ENCODE measurements at regions not wholly inside any gene's neighbourhood (a gene's known extent, or its start where the extent isn't known, plus 50 kb on each side); places are given as distances from the start of the nearest gene placed in this dataset.

DNA sequence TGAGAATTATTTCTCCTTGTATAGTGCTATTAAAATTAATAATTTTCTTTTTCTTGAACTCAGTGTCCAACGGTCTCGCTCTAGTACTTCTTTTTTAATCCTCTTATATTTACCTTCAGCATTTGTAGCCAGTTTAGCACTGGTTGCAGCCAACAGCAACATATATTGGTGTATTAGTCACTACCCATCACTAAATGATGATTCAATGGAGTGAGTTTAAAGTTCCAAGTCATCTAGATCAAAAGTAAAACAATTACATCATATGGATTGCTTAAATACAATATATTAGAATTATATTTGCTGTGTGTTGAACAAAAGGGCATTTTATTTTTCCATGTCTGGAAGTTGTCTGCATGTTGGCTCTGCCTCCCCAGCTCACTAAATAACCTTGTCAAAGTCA, 591.8 kb downstream of the ADGRL2 start:
- in situ Hi-C loops (cut with MboI; ENCODE audit: low pct_unique_long_range_greater_than_20kb, low sequenced_read_pairs, unreplicated experiment): no loop called here
- no peak for DNase-seq (ENCODE audit: low spot score)
- TF ChIP-seq, protein P1, sequence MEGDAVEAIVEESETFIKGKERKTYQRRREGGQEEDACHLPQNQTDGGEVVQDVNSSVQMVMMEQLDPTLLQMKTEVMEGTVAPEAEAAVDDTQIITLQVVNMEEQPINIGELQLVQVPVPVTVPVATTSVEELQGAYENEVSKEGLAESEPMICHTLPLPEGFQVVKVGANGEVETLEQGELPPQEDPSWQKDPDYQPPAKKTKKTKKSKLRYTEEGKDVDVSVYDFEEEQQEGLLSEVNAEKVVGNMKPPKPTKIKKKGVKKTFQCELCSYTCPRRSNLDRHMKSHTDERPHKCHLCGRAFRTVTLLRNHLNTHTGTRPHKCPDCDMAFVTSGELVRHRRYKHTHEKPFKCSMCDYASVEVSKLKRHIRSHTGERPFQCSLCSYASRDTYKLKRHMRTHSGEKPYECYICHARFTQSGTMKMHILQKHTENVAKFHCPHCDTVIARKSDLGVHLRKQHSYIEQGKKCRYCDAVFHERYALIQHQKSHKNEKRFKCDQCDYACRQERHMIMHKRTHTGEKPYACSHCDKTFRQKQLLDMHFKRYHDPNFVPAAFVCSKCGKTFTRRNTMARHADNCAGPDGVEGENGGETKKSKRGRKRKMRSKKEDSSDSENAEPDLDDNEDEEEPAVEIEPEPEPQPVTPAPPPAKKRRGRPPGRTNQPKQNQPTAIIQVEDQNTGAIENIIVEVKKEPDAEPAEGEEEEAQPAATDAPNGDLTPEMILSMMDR (IDR thresholded peaks at IDR 0.05; ENCODE audit: extremely low read depth, insufficient read depth, missing control alignments): no peak

GRCh38 chr1:82391712-82392111, 591.0 kb downstream of the ADGRL2 start:
- in situ Hi-C loops (cut with MboI; ENCODE audit: low pct_unique_long_range_greater_than_20kb, low sequenced_read_pairs, unreplicated experiment): no loop called here
- no peak for DNase-seq (ENCODE audit: low spot score)
- TF ChIP-seq, protein P1 (IDR thresholded peaks at IDR 0.05; ENCODE audit: extremely low read depth, insufficient read depth, missing control alignments): no peak

GRCh38 chr1:82390627-82391026, 589.9 kb downstream of the ADGRL2 start:
- no peak for DNase-seq (ENCODE audit: low spot score)
- in situ Hi-C loops (cut with MboI; ENCODE audit: low pct_unique_long_range_greater_than_20kb, low sequenced_read_pairs, unreplicated experiment): no loop called here
- TF ChIP-seq, protein P1 (IDR thresholded peaks at IDR 0.05; ENCODE audit: extremely low read depth, insufficient read depth, missing control alignments): no peak

- in situ Hi-C loops (cut with MboI; ENCODE audit: low pct_unique_long_range_greater_than_20kb, low sequenced_read_pairs, unreplicated experiment): no loop called here
- DNase-seq (ENCODE audit: low spot score): no peak
- TF ChIP-seq, protein P1 (IDR thresholded peaks at IDR 0.05; ENCODE audit: extremely low read depth, insufficient read depth, missing control alignments): no peak
Observed at GRCh38 chr1:82388679-82389078, 587.9 kb downstream of the ADGRL2 start.

DNA sequence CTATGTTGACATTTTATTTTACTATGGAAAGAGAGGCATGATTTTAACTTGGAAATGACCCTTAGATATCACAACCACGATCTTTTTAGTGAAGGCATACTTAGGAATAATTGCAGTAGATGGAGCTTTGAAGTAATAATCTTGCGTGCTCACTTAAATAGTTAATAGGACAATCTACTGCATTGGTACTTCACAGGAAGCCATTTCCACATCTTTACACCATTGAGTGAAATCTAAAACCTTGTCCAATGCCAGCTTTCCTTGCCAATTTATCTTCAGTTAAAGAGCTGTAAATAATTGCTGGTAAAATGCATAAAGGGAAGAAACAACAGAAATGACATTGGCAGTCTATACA, 586.3 kb downstream of the ADGRL2 start:
- DNase-seq (ENCODE audit: low spot score): no peak
- TF ChIP-seq, protein P1 (IDR thresholded peaks at IDR 0.05; ENCODE audit: extremely low read depth, insufficient read depth, missing control alignments): no peak
- in situ Hi-C loops (cut with MboI; ENCODE audit: low pct_unique_long_range_greater_than_20kb, low sequenced_read_pairs, unreplicated experiment): no loop called here

DNA sequence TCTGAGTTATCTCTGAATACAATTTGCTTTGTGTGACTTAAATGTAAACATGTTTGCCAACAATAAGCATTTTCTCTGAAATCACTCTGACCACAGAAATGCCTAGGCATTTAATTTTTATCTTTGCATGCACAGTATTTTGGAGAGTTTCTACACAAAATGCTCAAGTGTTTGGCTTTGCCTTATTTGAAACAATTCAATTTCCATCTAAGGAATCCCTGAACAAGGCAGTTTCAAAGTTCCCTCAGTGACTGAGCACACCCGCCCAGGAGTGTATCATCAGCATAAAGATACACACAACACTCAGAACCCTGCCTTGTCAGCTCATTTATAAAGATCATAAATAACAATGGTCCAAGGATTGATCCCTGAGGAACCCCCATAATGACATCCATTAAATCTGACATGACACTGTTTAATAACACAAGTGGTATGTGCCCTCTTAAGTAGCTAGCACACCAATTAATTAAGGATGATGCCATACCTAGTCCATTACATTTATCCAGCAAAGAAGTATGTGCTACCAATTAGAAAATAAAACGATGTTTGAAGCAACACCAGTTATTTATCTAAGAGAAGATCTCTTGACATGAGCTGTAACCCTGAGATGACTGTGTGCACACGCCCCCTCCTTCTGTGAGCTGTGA, 585.8 kb downstream of the ADGRL2 start:
- DNase-seq (ENCODE audit: low spot score): no peak
- in situ Hi-C loops (cut with MboI; ENCODE audit: low pct_unique_long_range_greater_than_20kb, low sequenced_read_pairs, unreplicated experiment): no loop called here
- TF ChIP-seq, protein P1 (IDR thresholded peaks at IDR 0.05; ENCODE audit: extremely low read depth, insufficient read depth, missing control alignments): no peak

All from GM13977 (cell line).